H9 (cell line): ENCODE measurements at regions not wholly inside any gene's neighbourhood (a gene's known extent, or its start where the extent isn't known, plus 50 kb on each side); places are given as distances from the start of the nearest gene placed in this dataset.

Experiments
- DNase-seq: peaks from one replicate; pipeline ENCODE4 v3.0.0-alpha.2; 2017
- H2AFZ ChIP-seq: one replicate; pipeline ENCODE4 v1.6.1; 2013; ENCODE audit warnings: mild to moderate bottlenecking, low read length, control low read depth, moderate library complexity
- H2AK5ac ChIP-seq: 2 replicates; pipeline ENCODE4 v1.6.1; 2013; ENCODE audit warnings: low read length, control low read depth, mixed read lengths; ENCODE audit not compliant: insufficient read length
- H2BK120ac ChIP-seq: one replicate; pipeline ENCODE4 v1.6.1; 2013; ENCODE audit warnings: low read depth, mild to moderate bottlenecking, low read length, control low read depth, inconsistent platforms; ENCODE audit not compliant: poor library complexity, severe bottlenecking
- H2BK12ac ChIP-seq: 2 replicates; pipeline ENCODE4 v1.6.1; 2013; ENCODE audit warnings: low read length, control low read depth, mixed read lengths, low read depth; ENCODE audit not compliant: insufficient read length
- H2BK15ac ChIP-seq: 2 replicates; pipeline ENCODE4 v1.6.1; 2013; ENCODE audit warnings: low read depth, low read length, control low read depth
- H2BK20ac ChIP-seq: one replicate; pipeline ENCODE4 v1.6.1; 2013; ENCODE audit warnings: low read depth, mild to moderate bottlenecking, low read length, control low read depth, inconsistent platforms; ENCODE audit not compliant: poor library complexity, severe bottlenecking
- H2BK5ac ChIP-seq: 2 replicates; pipeline ENCODE4 v1.6.1; 2013; ENCODE audit warnings: low read length, control low read depth, mixed read lengths; ENCODE audit not compliant: insufficient read length
- H3K14ac ChIP-seq: 2 replicates; pipeline ENCODE4 v1.6.1; 2013; ENCODE audit warnings: low read length, control low read depth; ENCODE audit not compliant: insufficient read depth
- H3K18ac ChIP-seq: 2 replicates; pipeline ENCODE4 v1.6.1; 2013; ENCODE audit warnings: low read depth, mild to moderate bottlenecking, mixed read lengths, low read length, control low read depth; ENCODE audit not compliant: insufficient read length
- H3K23ac ChIP-seq: 2 replicates; pipeline ENCODE4 v1.6.1; 2013; ENCODE audit warnings: low read length, control low read depth, mixed read lengths, low read depth; ENCODE audit not compliant: insufficient read length
- H3K23me2 ChIP-seq: 2 replicates; pipeline ENCODE4 v1.6.1; 2013; ENCODE audit warnings: low read depth, mild to moderate bottlenecking, mixed read lengths, low read length, control low read depth; ENCODE audit not compliant: insufficient read length, poor library complexity, severe bottlenecking
- H3K27ac ChIP-seq: 2 replicates; pipeline ENCODE4 v1.5.1; 2013; ENCODE audit warnings: low read length, control low read depth, mixed read lengths, low read depth; ENCODE audit not compliant: insufficient read length
- H3K27me3 ChIP-seq: 2 replicates; pipeline ENCODE4 v1.6.1; 2013; ENCODE audit warnings: low read length, control low read depth, inconsistent platforms; ENCODE audit not compliant: insufficient read depth
- H3K4ac ChIP-seq: 2 replicates; pipeline ENCODE4 v1.6.1; 2013; ENCODE audit warnings: low read depth, mild to moderate bottlenecking, control low read depth, inconsistent platforms, low read length, moderate library complexity
- H3K4me1 ChIP-seq: 2 replicates; pipeline ENCODE4 v1.6.1; 2013; ENCODE audit warnings: low read length, control low read depth, inconsistent platforms; ENCODE audit not compliant: insufficient read depth
- H3K4me2 ChIP-seq: 2 replicates; pipeline ENCODE4 v1.6.1; 2013; ENCODE audit warnings: low read length, control low read depth, mixed read lengths; ENCODE audit not compliant: insufficient read length, insufficient read depth
- H3K56ac ChIP-seq: 2 replicates; pipeline ENCODE4 v1.6.1; 2013; ENCODE audit warnings: low read depth, mild to moderate bottlenecking, mixed read lengths, low read length, control low read depth; ENCODE audit not compliant: insufficient read length
- H3K79me1 ChIP-seq: 2 replicates; pipeline ENCODE4 v1.6.1; 2013; ENCODE audit warnings: low read depth, mild to moderate bottlenecking, moderate library complexity, low read length, control low read depth, inconsistent platforms; ENCODE audit not compliant: insufficient read depth, poor library complexity, severe bottlenecking
- H3K79me2 ChIP-seq: 2 replicates; pipeline ENCODE4 v1.6.1; 2013; ENCODE audit warnings: low read length, control low read depth, inconsistent platforms; ENCODE audit not compliant: insufficient read depth
- H3K9ac ChIP-seq: 2 replicates; pipeline ENCODE4 v1.6.1; 2013; ENCODE audit warnings: low read length, control low read depth, mixed read lengths; ENCODE audit not compliant: insufficient read length; ENCODE audit errors: extremely low read depth
- H3K9me3 ChIP-seq: one replicate; pipeline ENCODE4 v1.6.1; 2013; ENCODE audit warnings: low read depth, low read length, inconsistent platforms; ENCODE audit not compliant: control insufficient read depth
- H3T11ph ChIP-seq: one replicate; pipeline ENCODE4 v1.6.1; 2013; ENCODE audit warnings: mild to moderate bottlenecking, low read length, control low read depth, inconsistent platforms
- H4K20me1 ChIP-seq: one replicate; pipeline ENCODE4 v1.6.1; 2013; ENCODE audit not compliant: control insufficient read depth, insufficient read length, insufficient read depth
- H4K5ac ChIP-seq: 2 replicates; pipeline ENCODE4 v1.6.1; 2013; ENCODE audit warnings: low read depth, mild to moderate bottlenecking, mixed read lengths, low read length, control low read depth; ENCODE audit not compliant: insufficient read length
- H4K8ac ChIP-seq: replicated peaks from 2 replicates; pipeline ENCODE4 v1.6.1; 2013; ENCODE audit warnings: low read length, control low read depth, mixed read lengths, low read depth; ENCODE audit not compliant: insufficient read length
- H4K91ac ChIP-seq: 2 replicates; pipeline ENCODE4 v1.6.1; 2013; ENCODE audit warnings: low read depth, mild to moderate bottlenecking, moderate library complexity, mixed read lengths, low read length, control low read depth; ENCODE audit not compliant: insufficient read length
- H3K27ac Mint-ChIP-seq, 3 experiments: 2 replicates in 2 of 3; 3 replicates in 1 of 3; pipeline ENCODE4 v1.8.0; 2020 to 2021; ENCODE audit warnings: mixed read lengths in 3 of 3, mild to moderate bottlenecking in 1 of 3, moderate library complexity in 1 of 3
- H3K27me3 Mint-ChIP-seq: 2 replicates; pipeline ENCODE4 v1.8.0; 2021; ENCODE audit warnings: low read depth, mild to moderate bottlenecking, moderate library complexity, mixed read lengths
- H3K36me3 Mint-ChIP-seq, 3 experiments: 2 replicates in 2 of 3; 3 replicates in 1 of 3; pipeline ENCODE4 v1.8.0; 2020 to 2021; ENCODE audit warnings: low read depth in 3 of 3, mixed read lengths in 3 of 3; ENCODE audit not compliant: insufficient read depth in 1 of 3
- H3K4me1 Mint-ChIP-seq, 2 experiments: 2 replicates each; pipeline ENCODE4 v1.8.0; 2020; ENCODE audit warnings: mixed read lengths in 2 of 2
- H3K4me3 Mint-ChIP-seq, 2 experiments: 2 replicates in 1 of 2; 3 replicates in 1 of 2; pipeline ENCODE4 v1.8.0; 2020 to 2021; ENCODE audit warnings: mild to moderate bottlenecking in 2 of 2, mixed read lengths in 2 of 2, moderate library complexity in 1 of 2
- H3K9me3 Mint-ChIP-seq, 2 experiments: 2 replicates in 1 of 2; 3 replicates in 1 of 2; pipeline ENCODE4 v1.8.0; 2020; ENCODE audit warnings: mild to moderate bottlenecking in 2 of 2, mixed read lengths in 2 of 2, moderate library complexity in 1 of 2
- CTCF ChIP-seq: fragments of 200-600 bp; sonication (generic); conservative IDR thresholded peaks from 3 replicates; pipeline ENCODE4 v1.8.0; 2021; ENCODE audit warnings: antibody characterized with exemption, mild to moderate bottlenecking
- WGBS: extraction: QIAGEN DNeasy Blood & Tissue Kit; methylation state at CpG from one replicate; pipeline ENCODE4 v1.1.7; 2013; ENCODE audit warnings: missing lambda C conversion rate, low lambda C conversion rate, mixed read lengths; ENCODE audit not compliant: insufficient read length; ENCODE audit errors: extremely low coverage; 5-methylcytosine and 5-hydroxymethylcytosine counted together

- Histone ChIP-seq H4K91ac (no peak overlapping the region), H2BK5ac (no peak overlapping the region), H2BK15ac (no peak overlapping the region), H4K8ac (no peak overlapping the region), H4K5ac (no peak overlapping the region), H3K23ac (no peak overlapping the region), H3K9ac (no peak overlapping the region), H2AK5ac (no peak overlapping the region), H4K20me1 (no peaks in the 10 kb centered on the region), H3K27ac (no peak overlapping the region), H3K23me2 (no peaks in the 10 kb centered on the region), H3T11ph (no peak overlapping the region), H2AFZ (no peak overlapping the region), H2BK12ac (no peak overlapping the region), H3K4me1 (no peaks in the 10 kb centered on the region), H3K79me1 (no peaks in the 10 kb centered on the region), H2BK120ac (no peak overlapping the region), H3K27me3 (no peaks in the 10 kb centered on the region), H3K79me2 (no peaks in the 10 kb centered on the region), H3K14ac (no peak overlapping the region), H3K4ac (no peak overlapping the region), H3K18ac (no peak overlapping the region), H3K4me2 (no peak overlapping the region), H2BK20ac (no peak overlapping the region), H3K9me3 (no peaks in the 10 kb centered on the region), H3K56ac (no peak overlapping the region)
- TF ChIP-seq CTCF: no peak
- no peaks in the 10 kb centered on the region; a peak in 1 of 5 replicates for H3K9me3 Mint-ChIP-seq
- no peaks in the 10 kb centered on the region; a peak in 1 of 4 replicates for H3K4me1 Mint-ChIP-seq
- no peak overlapping the region for H3K27ac Mint-ChIP-seq
- peak; percentile 19 for DNase-seq
- H3K27me3 Mint-ChIP-seq: peaks cover 14% of the 10 kb centered on the region
- no CpG with 5 or more reads among the region's 11 CpGs for WGBS
- H3K36me3 Mint-ChIP-seq: no peaks in the 10 kb centered on the region
- H3K4me3 Mint-ChIP-seq: no peak overlapping the region
Observed at GRCh38 chr11:69234740-69235710, 58.9 kb upstream of the MYEOV start.
